ENCODE measurements at regions not wholly inside any gene's neighbourhood (a gene's known extent, or its start where the extent isn't known, plus 50 kb on each side); places are given as distances from the start of the nearest gene placed in this dataset.
"Not testable (repeated sequence)": the region's sequence is repeated elsewhere in the genome, so short reads cannot be mapped to it uniquely, and the experiment has no call there.

DNA sequence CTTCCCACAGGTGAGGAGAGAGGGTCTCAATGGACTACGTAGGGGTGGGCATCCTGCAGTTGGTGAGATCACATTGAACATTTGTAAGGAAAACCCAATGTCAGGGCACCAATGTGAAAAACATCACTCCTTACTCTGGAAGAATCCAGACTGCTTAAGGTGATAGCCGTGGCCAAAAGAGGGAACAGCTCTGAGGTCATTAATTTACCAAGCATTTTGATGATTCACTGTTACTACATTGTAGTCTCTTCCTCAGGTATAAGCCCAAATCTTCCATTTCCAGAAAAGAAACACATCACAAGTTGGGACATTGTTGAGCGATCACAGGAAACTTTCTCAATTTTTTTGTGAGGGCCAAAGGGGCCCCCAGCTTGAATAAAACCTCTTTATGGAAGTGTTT, 61.1 kb upstream of the SPTLC3 start:
- no peaks in the 10 kb centered on the region for H3K36me3 ChIP-seq (ENCODE audit: low read length)

DNA sequence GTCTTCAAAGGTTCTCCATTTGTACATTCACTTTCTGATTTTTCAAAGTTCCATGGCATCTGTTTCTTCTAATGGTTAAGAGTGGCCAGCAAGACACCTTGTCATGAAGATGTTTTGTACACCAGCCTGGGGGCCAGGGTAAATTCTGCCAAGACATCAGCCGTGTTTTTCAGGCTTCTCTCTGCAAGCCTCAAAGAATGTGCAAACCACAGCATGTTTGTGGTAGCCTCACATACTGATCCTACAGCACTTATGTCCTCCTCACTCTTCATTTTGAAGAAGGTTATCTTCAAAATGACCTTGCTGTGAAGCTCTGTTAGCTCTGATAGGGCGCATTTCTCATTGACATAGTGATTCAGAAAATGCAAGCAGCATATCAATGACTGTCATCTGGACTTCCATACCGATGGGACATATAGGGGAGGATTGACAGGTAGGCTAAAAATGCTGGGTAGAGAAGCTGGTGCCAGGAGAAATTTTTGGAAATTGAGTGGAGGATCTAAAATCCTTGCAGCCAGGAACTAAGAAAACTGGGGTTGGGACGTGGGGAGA, 59.3 kb upstream of the SPTLC3 start:
- no peak overlapping the region for H3K27ac ChIP-seq (ENCODE audit: low read depth, low read length)
- no peaks in the 10 kb centered on the region for H3K9me3 ChIP-seq (ENCODE audit: insufficient read depth, low read length)
- TF ChIP-seq, protein P1, sequence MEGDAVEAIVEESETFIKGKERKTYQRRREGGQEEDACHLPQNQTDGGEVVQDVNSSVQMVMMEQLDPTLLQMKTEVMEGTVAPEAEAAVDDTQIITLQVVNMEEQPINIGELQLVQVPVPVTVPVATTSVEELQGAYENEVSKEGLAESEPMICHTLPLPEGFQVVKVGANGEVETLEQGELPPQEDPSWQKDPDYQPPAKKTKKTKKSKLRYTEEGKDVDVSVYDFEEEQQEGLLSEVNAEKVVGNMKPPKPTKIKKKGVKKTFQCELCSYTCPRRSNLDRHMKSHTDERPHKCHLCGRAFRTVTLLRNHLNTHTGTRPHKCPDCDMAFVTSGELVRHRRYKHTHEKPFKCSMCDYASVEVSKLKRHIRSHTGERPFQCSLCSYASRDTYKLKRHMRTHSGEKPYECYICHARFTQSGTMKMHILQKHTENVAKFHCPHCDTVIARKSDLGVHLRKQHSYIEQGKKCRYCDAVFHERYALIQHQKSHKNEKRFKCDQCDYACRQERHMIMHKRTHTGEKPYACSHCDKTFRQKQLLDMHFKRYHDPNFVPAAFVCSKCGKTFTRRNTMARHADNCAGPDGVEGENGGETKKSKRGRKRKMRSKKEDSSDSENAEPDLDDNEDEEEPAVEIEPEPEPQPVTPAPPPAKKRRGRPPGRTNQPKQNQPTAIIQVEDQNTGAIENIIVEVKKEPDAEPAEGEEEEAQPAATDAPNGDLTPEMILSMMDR (IDR thresholded peaks at IDR 0.05; ENCODE audit: insufficient read depth, low read length, poor library complexity, severe bottlenecking) = no peak
- TF ChIP-seq EZH2phosphoT487 (conservative IDR thresholded peaks at IDR 0.05; ENCODE audit: low read length) = no peak
- H3K36me3 ChIP-seq (ENCODE audit: low read length) = no peaks in the 10 kb centered on the region
- H3K27me3 ChIP-seq (ENCODE audit: low read length) = 0 out of 2 replicates have a peak, but pooled peaks cover 3% of the 10 kb centered on the region
- no peak overlapping the region for H3K4me2 ChIP-seq (ENCODE audit: low read depth, low read length, poor library complexity, severe bottlenecking)
- no peaks in the 10 kb centered on the region for H3K79me2 ChIP-seq (ENCODE audit: insufficient read depth, low read length)
- H3F3A ChIP-seq (ENCODE audit: insufficient read depth) = no peaks in the 10 kb centered on the region
- H3K4me3 ChIP-seq (ENCODE audit: insufficient read depth, low read length, poor library complexity, severe bottlenecking) = no peak overlapping the region
- H2AFZ ChIP-seq (ENCODE audit: low read depth, low read length, severe bottlenecking) = no peak overlapping the region
- no peak overlapping the region for H3K9ac ChIP-seq (ENCODE audit: low read length)
- no peaks in the 10 kb centered on the region for H3K9me2 ChIP-seq (replicated peaks; ENCODE audit: insufficient read depth, low read length)
- H4K20me1 ChIP-seq (ENCODE audit: low read depth, low read length) = no peaks in the 10 kb centered on the region

More for the DNA sequence above, 61.1 kb upstream of the SPTLC3 start:
- H3K4me3 ChIP-seq (ENCODE audit: insufficient read depth, low read length, poor library complexity, severe bottlenecking) = no peak overlapping the region
- no peak overlapping the region for H3K27ac ChIP-seq (ENCODE audit: low read depth, low read length)
- 0 out of 2 replicates have a peak, but pooled peaks cover 3% of the 10 kb centered on the region for H3K27me3 ChIP-seq (ENCODE audit: low read length)
- no peak overlapping the region for H3K4me2 ChIP-seq (ENCODE audit: low read depth, low read length, poor library complexity, severe bottlenecking)
- H3K9ac ChIP-seq (ENCODE audit: low read length) = no peak overlapping the region
- H2AFZ ChIP-seq (ENCODE audit: low read depth, low read length, severe bottlenecking) = no peak overlapping the region
- no peaks in the 10 kb centered on the region for H3F3A ChIP-seq (ENCODE audit: insufficient read depth)
- H3K79me2 ChIP-seq (ENCODE audit: insufficient read depth, low read length) = no peaks in the 10 kb centered on the region
- no peaks in the 10 kb centered on the region for H3K9me2 ChIP-seq (replicated peaks; ENCODE audit: insufficient read depth, low read length)
- no peaks in the 10 kb centered on the region for H4K20me1 ChIP-seq (ENCODE audit: low read depth, low read length)
- no peaks in the 10 kb centered on the region for H3K9me3 ChIP-seq (ENCODE audit: insufficient read depth, low read length)
- TF ChIP-seq, protein P1 (IDR thresholded peaks at IDR 0.05; ENCODE audit: insufficient read depth, low read length, poor library complexity, severe bottlenecking) = no peak
- TF ChIP-seq EZH2phosphoT487 (conservative IDR thresholded peaks at IDR 0.05; ENCODE audit: low read length) = no peak

DNA sequence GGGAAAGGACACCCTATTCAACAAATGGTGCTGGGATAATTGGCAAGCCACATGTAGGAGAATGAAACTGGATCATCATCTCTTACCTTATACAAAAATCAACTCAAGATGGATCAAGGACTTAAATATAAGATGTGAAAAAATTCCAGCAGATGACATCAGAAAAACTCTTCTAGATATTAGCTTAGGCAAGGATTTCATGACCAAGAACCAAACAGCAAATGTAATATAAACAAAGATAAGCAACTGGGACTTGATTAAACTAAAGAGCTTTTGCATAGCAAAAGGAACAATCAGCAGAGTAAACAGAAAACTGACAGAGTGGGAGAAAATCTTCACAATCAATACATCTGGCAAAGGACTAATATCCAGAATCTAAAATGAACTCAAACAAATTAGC, 54.5 kb upstream of the SPTLC3 start:
- H3K27ac ChIP-seq (ENCODE audit: low read depth, low read length); H2AFZ ChIP-seq (ENCODE audit: low read depth, low read length, severe bottlenecking); H3K9me2 ChIP-seq (replicated peaks; ENCODE audit: insufficient read depth, low read length); H3K79me2 ChIP-seq (ENCODE audit: insufficient read depth, low read length); H3K9ac ChIP-seq (ENCODE audit: low read length); H3K9me3 ChIP-seq (ENCODE audit: insufficient read depth, low read length); H4K20me1 ChIP-seq (ENCODE audit: low read depth, low read length); H3K27me3 ChIP-seq (ENCODE audit: low read length); H3K4me2 ChIP-seq (ENCODE audit: low read depth, low read length, poor library complexity, severe bottlenecking); H3F3A ChIP-seq (ENCODE audit: insufficient read depth); H3K4me3 ChIP-seq (ENCODE audit: insufficient read depth, low read length, poor library complexity, severe bottlenecking); H3K36me3 ChIP-seq (ENCODE audit: low read length): not testable (repeated sequence)

DNA sequence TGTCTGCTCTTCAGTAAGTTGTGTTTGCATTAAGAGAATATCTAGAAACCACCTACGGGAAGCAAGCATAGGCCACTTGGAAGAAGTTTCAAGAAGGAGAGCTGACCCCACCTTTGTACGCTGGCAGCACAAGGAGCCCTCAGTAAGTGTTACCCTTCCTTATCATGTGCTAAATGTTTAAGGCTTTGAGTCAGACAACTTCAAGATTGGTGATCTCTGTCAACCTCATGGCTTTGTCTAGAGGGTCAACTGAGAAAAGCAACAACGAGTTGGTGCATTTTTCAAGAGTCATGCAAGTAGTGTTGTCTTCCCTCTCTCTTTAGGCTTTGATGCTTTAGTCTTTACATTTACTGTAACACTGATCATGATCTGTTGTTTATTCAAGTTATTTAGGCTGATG, 53.2 kb upstream of the SPTLC3 start:
- Histone ChIP-seq H4K20me1 (ENCODE audit: low read depth, low read length) (no peaks in the 10 kb centered on the region), H3K4me3 (ENCODE audit: insufficient read depth, low read length, poor library complexity, severe bottlenecking) (no peak overlapping the region), H3K27me3 (ENCODE audit: low read length) (no peaks in the 10 kb centered on the region), H3F3A (ENCODE audit: insufficient read depth) (no peaks in the 10 kb centered on the region), H3K9ac (ENCODE audit: low read length) (no peak overlapping the region), H3K4me2 (ENCODE audit: low read depth, low read length, poor library complexity, severe bottlenecking) (no peak overlapping the region), H3K36me3 (ENCODE audit: low read length) (no peaks in the 10 kb centered on the region), H3K27ac (ENCODE audit: low read depth, low read length) (no peak overlapping the region), H2AFZ (ENCODE audit: low read depth, low read length, severe bottlenecking) (no peak overlapping the region), H3K79me2 (ENCODE audit: insufficient read depth, low read length) (no peaks in the 10 kb centered on the region), H3K9me2 (replicated peaks; ENCODE audit: insufficient read depth, low read length) (no peaks in the 10 kb centered on the region), H3K9me3 (ENCODE audit: insufficient read depth, low read length) (no peaks in the 10 kb centered on the region)
- TF ChIP-seq, protein P1 (IDR thresholded peaks at IDR 0.05; ENCODE audit: insufficient read depth, low read length, poor library complexity, severe bottlenecking) = no peak
- no peak for TF ChIP-seq EZH2phosphoT487 (conservative IDR thresholded peaks at IDR 0.05; ENCODE audit: low read length)
